Muscle layer of duodenum (tissue), 2 donors: ENCODE measurements at regions not wholly inside any gene's neighbourhood (a gene's known extent, or its start where the extent isn't known, plus 50 kb on each side); places are given as distances from the start of the nearest gene placed in this dataset.
A peak's percentile ranks its signal among the peaks of the same experiment; 100 is the strongest.
"Not testable (repeated sequence)": the region's sequence is repeated elsewhere in the genome, so short reads cannot be mapped to it uniquely, and the experiment has no call there.

Experiments used
- H3K27ac ChIP-seq: one replicate; pipeline ENCODE4 v1.7.0; 2013; ENCODE audit warnings: mild to moderate bottlenecking, low read length
- H3K27me3 ChIP-seq: one replicate; pipeline ENCODE4 v1.7.0; 2013; ENCODE audit warnings: low read depth, mild to moderate bottlenecking, control low read depth, low read length
- H3K36me3 ChIP-seq, 2 donors: one replicate each; pipeline ENCODE4 v1.7.0; 2013; ENCODE audit warnings: low read length in 2 of 2, control low read depth in 1 of 2, mild to moderate bottlenecking in 1 of 2; ENCODE audit not compliant: insufficient read depth in 2 of 2, control insufficient read depth in 1 of 2
- H3K4me1 ChIP-seq, 2 donors: one replicate each; pipeline ENCODE4 v1.7.0; 2013; ENCODE audit warnings: low read length in 2 of 2, mild to moderate bottlenecking in 2 of 2, control low read depth in 1 of 2, moderate library complexity in 1 of 2; ENCODE audit not compliant: insufficient read depth in 2 of 2, control insufficient read depth in 1 of 2
- H3K4me3 ChIP-seq, 2 donors: one replicate each; pipeline ENCODE4 v1.7.0; 2013; ENCODE audit warnings: low read length in 2 of 2, low read depth in 1 of 2, mild to moderate bottlenecking in 1 of 2
- H3K9me3 ChIP-seq, 2 donors: one replicate each; pipeline ENCODE4 v1.7.0; 2013; ENCODE audit warnings: low read length in 2 of 2, control low read depth in 1 of 2, mild to moderate bottlenecking in 1 of 2; ENCODE audit not compliant: control insufficient read depth in 1 of 2
- donor health status: healthy.

GRCh38 chr13:99080131-99080530 lies 102.3 kb upstream of the DOCK9 start:
- no peak overlapping the region for H3K4me3 ChIP-seq
- peaks cover 0 to 27% of the 10 kb centered on the region in 2 donors for H3K4me1 ChIP-seq
- no peaks in the 10 kb centered on the region for H3K36me3 ChIP-seq
- H3K27me3 ChIP-seq, result no peaks in the 10 kb centered on the region
- H3K27ac ChIP-seq, result no peak overlapping the region
- H3K9me3 ChIP-seq, result no peaks in the 10 kb centered on the region

DNA sequence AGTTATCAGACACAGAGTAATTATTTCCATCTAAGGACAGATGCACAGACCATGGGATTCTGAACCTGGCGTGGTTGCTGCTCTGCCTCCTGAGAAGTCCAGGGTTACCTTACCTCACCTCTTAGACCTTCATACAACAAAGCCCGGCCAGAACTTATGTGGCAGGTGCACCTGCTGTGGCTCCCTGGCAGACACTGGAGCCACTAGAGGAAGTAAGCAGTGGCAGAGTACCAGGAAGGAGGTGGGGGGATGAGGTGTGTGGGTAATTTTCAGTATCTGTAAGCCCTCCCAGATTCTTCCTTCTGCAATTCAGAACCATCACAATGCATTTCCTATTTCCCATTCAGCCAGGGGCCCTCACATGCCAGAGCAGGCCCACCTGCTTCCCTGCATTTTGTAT lies 106.1 kb upstream of the DOCK9 start:
- Histone ChIP-seq H3K36me3 (no peaks in the 10 kb centered on the region), H3K9me3 (no peaks in the 10 kb centered on the region), H3K4me1 (peaks cover 0 to 27% of the 10 kb centered on the region in 2 donors), H3K27me3 (no peaks in the 10 kb centered on the region), H3K27ac (no peak overlapping the region), H3K4me3 (peak overlapping the region; percentile 7 to 81)

DNA sequence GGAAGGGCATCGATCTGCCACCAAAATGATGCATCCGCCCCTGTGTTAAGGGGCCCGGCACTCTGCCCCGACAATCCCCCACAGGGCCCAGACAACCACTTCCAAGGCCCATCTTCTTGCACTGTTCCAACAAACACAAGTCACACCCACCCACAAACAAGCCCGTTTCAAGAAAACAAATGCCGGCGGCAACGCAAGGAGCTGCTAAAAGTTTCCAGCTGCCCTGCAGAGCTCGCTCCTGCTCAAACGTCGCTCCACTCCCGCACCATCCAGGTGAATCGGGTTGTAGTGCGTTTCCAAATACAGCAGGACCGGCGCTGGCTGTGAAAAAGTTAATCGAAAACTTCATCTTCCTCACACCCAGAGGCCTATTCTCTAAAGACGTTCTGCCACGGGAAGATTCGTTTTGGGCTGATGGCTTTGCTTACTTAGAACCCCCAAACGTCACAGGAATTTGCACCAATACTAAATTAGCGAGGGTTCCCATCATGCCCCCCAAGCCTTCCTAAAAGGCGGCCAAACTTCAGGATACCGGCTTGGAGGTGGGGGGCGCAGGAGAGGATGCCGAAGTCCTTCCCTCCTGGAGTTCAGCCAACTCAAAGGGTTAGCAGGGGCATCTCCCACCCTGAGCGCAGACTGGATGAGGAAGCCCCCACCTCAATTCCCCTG lies 107.4 kb upstream of the DOCK9 start:
- H3K9me3 ChIP-seq, result no peaks in the 10 kb centered on the region
- no peak overlapping the region for H3K27ac ChIP-seq
- H3K4me3 ChIP-seq, result peak overlapping the region; percentile 31 to 81
- no peaks in the 10 kb centered on the region for H3K27me3 ChIP-seq
- no peaks in the 10 kb centered on the region for H3K36me3 ChIP-seq
- H3K4me1 ChIP-seq, result peaks cover 0 to 21% of the 10 kb centered on the region in 2 donors

- Histone ChIP-seq H3K27ac (no peak overlapping the region), H3K36me3 (no peaks in the 10 kb centered on the region), H3K9me3 (no peaks in the 10 kb centered on the region), H3K27me3 (no peaks in the 10 kb centered on the region), H3K4me3 (peak overlapping the region; percentile 31 to 81), H3K4me1 (peaks cover 0 to 17% of the 10 kb centered on the region in 2 donors)
These were observed 108.0 kb upstream of the DOCK9 start for GRCh38 chr13:99085808-99086266.

DNA sequence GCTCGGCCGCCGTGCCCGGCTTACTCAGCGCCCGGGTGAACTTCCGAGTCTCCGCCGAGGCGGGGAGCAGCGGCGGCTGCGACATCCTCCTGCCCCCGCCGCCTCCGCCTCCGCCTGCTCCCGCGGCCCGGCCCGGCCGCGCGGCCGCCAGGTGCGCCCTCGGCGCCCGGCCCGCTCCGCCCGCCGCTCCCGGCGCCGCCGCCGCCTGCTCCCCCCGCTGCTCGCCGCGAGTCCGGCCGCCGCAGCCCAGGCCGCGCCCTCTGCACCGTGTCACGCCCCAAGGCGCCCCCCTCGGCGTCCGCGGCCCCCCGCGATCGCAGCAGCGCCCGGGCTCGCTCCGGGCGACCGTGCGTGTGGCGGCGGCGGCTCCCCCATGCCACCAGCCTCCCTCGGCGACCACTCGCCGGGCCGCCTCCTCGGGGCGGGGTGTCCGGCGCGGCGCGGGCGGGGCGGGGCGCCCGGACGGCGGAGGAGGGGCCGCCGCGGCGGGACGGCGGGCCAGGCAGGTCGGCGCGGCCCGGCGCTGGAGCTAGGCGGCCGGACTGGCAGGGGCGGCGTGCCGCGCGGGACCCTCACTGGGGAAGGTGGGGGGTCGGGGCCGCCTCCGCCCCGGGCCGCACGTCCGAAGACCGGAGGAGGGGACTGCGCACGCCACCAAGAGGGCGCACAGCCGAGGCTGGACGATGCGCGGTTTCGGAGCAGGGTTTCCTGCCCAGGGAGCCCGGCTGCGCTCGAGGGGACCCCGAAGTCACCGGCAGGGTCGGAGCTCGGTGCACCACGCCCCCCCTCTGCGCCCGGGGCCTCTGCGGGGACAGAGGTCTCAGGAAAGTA lies 108.6 kb upstream of the DOCK9 start:
- no peaks in the 10 kb centered on the region for H3K36me3 ChIP-seq
- H3K27me3 ChIP-seq, result no peaks in the 10 kb centered on the region
- peak overlapping the region; percentile 88 to 93 for H3K4me3 ChIP-seq
- H3K4me1 ChIP-seq, result peaks cover 0 to 16% of the 10 kb centered on the region in 2 donors
- no peaks in the 10 kb centered on the region for H3K9me3 ChIP-seq
- H3K27ac ChIP-seq, result peak overlapping the region; percentile 67

- Histone ChIP-seq H3K4me3 (peak overlapping the region; percentile 88 to 93), H3K4me1 (peaks cover 0 to 16% of the 10 kb centered on the region in 2 donors), H3K9me3 (no peaks in the 10 kb centered on the region), H3K36me3 (no peaks in the 10 kb centered on the region), H3K27me3 (no peaks in the 10 kb centered on the region), H3K27ac (peak overlapping the region; percentile 68)
These were observed 109.5 kb upstream of the DOCK9 start for GRCh38 chr13:99087098-99087953.

GRCh38 chr13:99087954-99088491 lies 110.2 kb upstream of the DOCK9 start:
- no peaks in the 10 kb centered on the region for H3K27me3 ChIP-seq
- H3K27ac ChIP-seq, result peak overlapping the region; percentile 68
- H3K9me3 ChIP-seq, result no peaks in the 10 kb centered on the region
- H3K36me3 ChIP-seq, result no peaks in the 10 kb centered on the region
- peak overlapping the region; percentile 88 to 93 for H3K4me3 ChIP-seq
- peaks cover 0 to 16% of the 10 kb centered on the region in 2 donors for H3K4me1 ChIP-seq

GRCh38 chr13:99093997-99094396 lies 106.7 kb upstream of the UBAC2 start:
- Histone ChIP-seq H3K36me3 (no peaks in the 10 kb centered on the region), H3K4me3 (no peak overlapping the region), H3K9me3 (no peaks in the 10 kb centered on the region), H3K27me3 (no peaks in the 10 kb centered on the region), H3K27ac (no peak overlapping the region), H3K4me1 (no peaks in the 10 kb centered on the region)

DNA sequence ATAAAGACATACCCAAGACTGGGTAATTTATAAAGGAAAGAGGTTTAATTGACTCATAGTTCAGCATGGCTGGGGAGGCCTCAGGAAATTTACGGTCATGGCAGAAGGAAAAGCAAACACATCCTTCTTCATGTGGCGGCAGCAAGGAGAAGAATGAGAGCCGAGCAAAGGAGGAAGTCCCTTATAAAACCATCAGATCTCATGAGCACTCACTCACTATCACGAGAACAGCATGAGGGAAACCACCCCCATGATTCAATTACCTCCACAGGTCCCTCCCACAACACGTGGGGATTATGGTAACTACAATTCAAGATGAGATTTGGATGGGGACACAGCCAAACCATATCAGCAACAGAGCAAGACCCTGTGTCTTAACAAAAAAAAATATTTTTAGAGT lies 98.8 kb upstream of the UBAC2 start:
- not testable (repeated sequence) for H3K9me3 ChIP-seq, H3K4me3 ChIP-seq, H3K36me3 ChIP-seq, H3K27ac ChIP-seq, H3K4me1 ChIP-seq, H3K27me3 ChIP-seq

DNA sequence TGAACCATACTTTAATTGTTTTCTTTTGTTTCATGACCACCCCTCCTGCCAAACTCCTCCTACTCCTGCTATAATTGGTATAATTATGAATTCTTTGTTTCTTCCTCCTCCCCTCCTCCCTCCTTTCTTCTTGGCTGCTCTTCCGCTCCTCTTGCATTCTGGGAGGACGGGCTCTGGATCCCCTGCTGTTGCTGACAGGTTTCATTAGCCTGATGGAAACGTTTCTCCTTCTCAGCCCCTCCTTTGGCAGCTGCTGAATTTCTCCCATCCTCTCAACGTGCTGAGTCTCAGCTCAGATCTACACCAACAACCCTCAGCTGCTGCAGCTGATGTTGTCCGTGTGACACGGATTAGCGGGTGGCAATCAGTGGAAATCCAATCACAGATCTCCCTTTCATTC lies 97.1 kb upstream of the UBAC2 start:
- Histone ChIP-seq H3K4me3 (no peak overlapping the region), H3K4me1 (no peaks in the 10 kb centered on the region), H3K27ac (no peak overlapping the region), H3K27me3 (no peaks in the 10 kb centered on the region), H3K36me3 (no peaks in the 10 kb centered on the region), H3K9me3 (no peaks in the 10 kb centered on the region)

- Histone ChIP-seq H3K4me1 (no peaks in the 10 kb centered on the region), H3K4me3 (no peak overlapping the region), H3K9me3 (no peaks in the 10 kb centered on the region), H3K27ac (no peak overlapping the region), H3K27me3 (no peaks in the 10 kb centered on the region), H3K36me3 (no peaks in the 10 kb centered on the region)
These were observed 96.3 kb upstream of the UBAC2 start for GRCh38 chr13:99104396-99104795.
